Loucy (cell line): ENCODE measurements at regions not wholly inside any gene's neighbourhood (a gene's known extent, or its start where the extent isn't known, plus 50 kb on each side); places are given as distances from the start of the nearest gene placed in this dataset.

ENCODE experiments used
- H2AFZ ChIP-seq: fragments of 200-600 bp; sonication (generic); 2 replicates; pipeline ENCODE4 v1.6.0; 2016; ENCODE audit warnings: antibody characterized with exemption, mild to moderate bottlenecking, low read length, moderate library complexity
- H3F3A ChIP-seq: fragments of 200-600 bp; 2 replicates; pipeline ENCODE4 v1.6.0; 2016; ENCODE audit warnings: antibody characterized with exemption, low read depth, mild to moderate bottlenecking
- H3K27me3 ChIP-seq: fragments of 200-600 bp; sonication (generic); 2 replicates; pipeline ENCODE4 v1.6.1; 2014; ENCODE audit warnings: low read length, mild to moderate bottlenecking; ENCODE audit not compliant: insufficient read depth, poor library complexity, severe bottlenecking
- H3K36me3 ChIP-seq: fragments of 200-600 bp; sonication (generic); 2 replicates; pipeline ENCODE4 v1.6.1; 2016; ENCODE audit warnings: low read length; ENCODE audit not compliant: insufficient read depth
- H3K4me1 ChIP-seq: fragments of 200-600 bp; sonication (generic); 2 replicates; pipeline ENCODE4 v1.5.1; 2014; ENCODE audit warnings: low read length, mild to moderate bottlenecking; ENCODE audit not compliant: insufficient read depth, poor library complexity, severe bottlenecking
- H3K4me2 ChIP-seq: fragments of 200-600 bp; sonication (generic); 2 replicates; pipeline ENCODE4 v1.6.0; 2014; ENCODE audit warnings: antibody characterized with exemption, low read length, low read depth, mild to moderate bottlenecking; ENCODE audit not compliant: poor library complexity, severe bottlenecking
- H3K4me3 ChIP-seq: fragments of 200-600 bp; sonication (generic); 2 replicates; pipeline ENCODE4 v1.5.1; 2014; ENCODE audit warnings: low read length, mild to moderate bottlenecking, mixed read lengths; ENCODE audit not compliant: poor library complexity, severe bottlenecking
- H3K79me2 ChIP-seq: fragments of 200-600 bp; sonication (generic); 2 replicates; pipeline ENCODE4 v1.6.1; 2014; ENCODE audit warnings: low read length; ENCODE audit not compliant: insufficient read depth
- H3K9ac ChIP-seq: fragments of 200-600 bp; sonication (generic); 2 replicates; pipeline ENCODE4 v1.6.0; 2014; ENCODE audit warnings: mild to moderate bottlenecking, low read depth, low read length, moderate library complexity; ENCODE audit not compliant: poor library complexity, severe bottlenecking
- H3K9me2 ChIP-seq: fragments of 200-600 bp; sonication (generic); replicated peaks from 2 replicates; pipeline ENCODE4 v1.6.1; 2016; ENCODE audit warnings: low read depth, low read length, mixed read lengths
- H3K9me3 ChIP-seq: fragments of 200-600 bp; sonication (generic); 2 replicates; pipeline ENCODE4 v1.6.1; 2014; ENCODE audit warnings: mild to moderate bottlenecking, antibody characterized with exemption, low read length, low read depth; ENCODE audit not compliant: insufficient read depth
- H4K20me1 ChIP-seq: fragments of 200-600 bp; sonication (generic); 2 replicates; pipeline ENCODE4 v1.6.0; 2014; ENCODE audit warnings: antibody characterized with exemption, low read length, mild to moderate bottlenecking; ENCODE audit not compliant: insufficient read depth, poor library complexity, severe bottlenecking
- CTCF ChIP-seq: fragments of 200-600 bp; sonication (generic); conservative IDR thresholded peaks from 2 replicates; pipeline ENCODE4 v1.5.1; 2014; ENCODE audit warnings: mild to moderate bottlenecking, antibody characterized with exemption, low read length
- EZH2phosphoT487 ChIP-seq: fragments of 200-600 bp; IDR thresholded peaks from 2 replicates; pipeline ENCODE4 v1.6.1; 2018; ENCODE audit warnings: antibody characterized with exemption, mild to moderate bottlenecking, moderate library complexity, borderline replicate concordance

DNA sequence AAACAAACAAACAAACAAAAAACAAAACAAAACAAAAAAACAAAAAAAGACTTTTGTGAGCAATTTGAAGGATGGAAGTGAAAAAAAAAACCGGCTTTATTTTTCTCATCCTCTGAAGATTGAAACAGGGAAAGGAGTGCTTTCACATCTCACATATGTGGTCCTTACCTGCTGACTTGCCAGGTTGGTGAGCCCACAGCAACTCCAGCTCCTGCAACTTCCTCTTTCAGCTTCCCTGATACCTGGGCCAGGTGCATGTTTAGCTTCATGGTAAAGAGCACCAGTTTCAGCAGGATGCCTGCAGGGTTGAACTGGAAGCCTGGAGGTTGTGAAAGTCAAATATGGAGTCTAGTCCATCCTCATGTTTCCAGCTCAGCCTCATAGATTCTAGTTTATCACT, 221.2 kb upstream of the OTX2 start:
- no peaks in the 10 kb centered on the region for H3K36me3 ChIP-seq
- H3K9ac ChIP-seq: no peak overlapping the region
- no peaks in the 10 kb centered on the region for H3K27me3 ChIP-seq
- no peaks in the 10 kb centered on the region for H3K9me2 ChIP-seq
- H2AFZ ChIP-seq: no peak overlapping the region
- H3K79me2 ChIP-seq: no peaks in the 10 kb centered on the region
- H3K9me3 ChIP-seq: no peaks in the 10 kb centered on the region
- no peak overlapping the region for H3K4me2 ChIP-seq
- no peak for TF ChIP-seq EZH2phosphoT487
- TF ChIP-seq CTCF: no peak
- H3K4me1 ChIP-seq: no peaks in the 10 kb centered on the region
- H3F3A ChIP-seq: no peaks in the 10 kb centered on the region
- no peak overlapping the region for H3K4me3 ChIP-seq
- no peaks in the 10 kb centered on the region for H4K20me1 ChIP-seq

DNA sequence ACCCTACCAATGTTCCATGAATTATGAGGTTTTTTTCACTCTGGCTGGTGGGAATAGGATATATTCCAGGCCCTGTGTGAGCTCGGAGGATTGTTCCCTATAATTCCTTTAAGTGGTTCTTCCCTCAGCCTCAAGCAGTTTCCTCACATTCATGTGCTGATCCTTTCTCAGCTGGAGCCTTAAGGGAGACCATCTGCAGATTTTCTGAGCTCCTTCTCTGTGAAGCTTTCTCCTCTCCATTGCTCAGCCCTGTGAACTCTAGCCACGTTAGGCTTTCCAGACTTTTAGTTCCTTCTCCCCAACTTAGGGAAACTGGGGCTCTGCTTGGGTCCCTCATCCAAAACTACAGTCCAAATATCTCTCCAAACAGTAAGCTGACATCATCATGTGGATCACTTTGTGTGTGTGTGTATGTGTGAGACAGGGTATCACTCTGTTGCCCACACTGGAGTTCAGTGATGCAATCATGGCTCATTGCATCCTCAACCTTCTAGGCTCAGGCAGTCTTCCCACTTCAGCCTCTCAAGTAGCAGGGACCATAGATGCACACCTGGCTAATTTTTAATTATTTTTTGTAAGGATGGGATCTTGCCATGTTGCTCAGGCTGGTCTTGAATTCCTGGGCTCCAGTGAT, 219.5 kb upstream of the OTX2 start:
- H3K9me2 ChIP-seq: no peaks in the 10 kb centered on the region
- H3K36me3 ChIP-seq: no peaks in the 10 kb centered on the region
- H3K27me3 ChIP-seq: no peaks in the 10 kb centered on the region
- H3K9ac ChIP-seq: no peak overlapping the region
- no peak overlapping the region for H3K4me2 ChIP-seq
- H4K20me1 ChIP-seq: no peaks in the 10 kb centered on the region
- H3F3A ChIP-seq: no peaks in the 10 kb centered on the region
- no peak overlapping the region for H3K4me3 ChIP-seq
- H3K9me3 ChIP-seq: no peaks in the 10 kb centered on the region
- H2AFZ ChIP-seq: no peak overlapping the region
- no peaks in the 10 kb centered on the region for H3K79me2 ChIP-seq
- H3K4me1 ChIP-seq: no peaks in the 10 kb centered on the region
- TF ChIP-seq EZH2phosphoT487 (no peak), CTCF (no peak)

DNA sequence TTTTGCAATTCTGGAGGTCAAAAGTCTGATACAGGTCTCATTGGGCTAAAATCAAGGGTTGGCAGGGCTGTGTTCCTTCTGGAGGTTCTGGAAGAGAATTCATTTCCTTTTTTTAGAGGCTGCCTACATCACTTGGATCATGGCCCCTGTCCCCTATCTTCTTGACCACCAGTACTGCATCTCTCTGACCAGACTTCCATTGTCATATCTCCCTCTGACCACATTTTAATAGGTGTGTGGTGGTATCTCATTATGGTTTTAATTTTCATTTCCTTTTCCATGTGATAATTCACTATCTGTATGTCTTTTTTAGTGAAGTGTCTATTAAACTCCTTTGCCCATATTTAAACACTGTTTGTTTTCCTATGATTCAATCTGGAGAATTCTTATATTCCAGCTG, 215.2 kb upstream of the OTX2 start:
- H4K20me1 ChIP-seq: no peaks in the 10 kb centered on the region
- H3K4me1 ChIP-seq: no peaks in the 10 kb centered on the region
- TF ChIP-seq EZH2phosphoT487 (no peak), CTCF (no peak)
- H2AFZ ChIP-seq: no peak overlapping the region
- H3K9me2 ChIP-seq: no peaks in the 10 kb centered on the region
- no peak overlapping the region for H3K9ac ChIP-seq
- H3K9me3 ChIP-seq: no peaks in the 10 kb centered on the region
- no peaks in the 10 kb centered on the region for H3F3A ChIP-seq
- H3K4me2 ChIP-seq: no peak overlapping the region
- no peaks in the 10 kb centered on the region for H3K27me3 ChIP-seq
- no peak overlapping the region for H3K4me3 ChIP-seq
- H3K79me2 ChIP-seq: no peaks in the 10 kb centered on the region
- H3K36me3 ChIP-seq: no peaks in the 10 kb centered on the region
